HEK293T (cell line): ENCODE measurements at regions not wholly inside any gene's neighbourhood (a gene's known extent, or its start where the extent isn't known, plus 50 kb on each side); places are given as distances from the start of the nearest gene placed in this dataset.

Experiments used
- CTCF ChIA-PET: fragments of 350-600 bp; formaldehyde crosslinking; extraction: SDS; loops from one replicate; lab custom pipeline; 2021; ENCODE audit warnings: antibody characterized with exemption, inconsistent platforms; lab: Yijun Ruan, JAX
- POLR2A ChIA-PET: fragments of 350-600 bp; formaldehyde crosslinking; extraction: SDS; loops from one replicate; lab custom pipeline; 2020; ENCODE audit warnings: antibody characterized with exemption, inconsistent platforms; lab: Yijun Ruan, JAX
- DNase-seq: peaks from one replicate; pipeline ENCODE4 v3.0.0; 2012; ENCODE audit warnings: mixed read lengths; ENCODE audit errors: extremely low spot score
- ARNT ChIP-seq: fragments of 450-650 bp; IDR thresholded peaks from 2 replicates; pipeline ENCODE4 v1.6.1; 2017; ENCODE audit warnings: mild to moderate bottlenecking
- BHLHE40 ChIP-seq: fragments of 450-650 bp; IDR thresholded peaks from 2 replicates; pipeline ENCODE4 v1.6.1; 2016; ENCODE audit warnings: mild to moderate bottlenecking, moderate library complexity, borderline replicate concordance
- CTBP1 ChIP-seq: fragments of 450-650 bp; IDR thresholded peaks from 2 replicates; pipeline ENCODE4 v1.6.1; 2016; ENCODE audit warnings: borderline replicate concordance
- ELF4 ChIP-seq: fragments of 450-650 bp; IDR thresholded peaks from 2 replicates; pipeline ENCODE4 v1.6.1; 2017; ENCODE audit warnings: antibody characterized with exemption
- FOXA1 ChIP-seq: fragments of 450-650 bp; IDR thresholded peaks from 2 replicates; pipeline ENCODE4 v1.6.1; 2016; ENCODE audit warnings: mild to moderate bottlenecking
- FOXK2 ChIP-seq: fragments of 450-650 bp; IDR thresholded peaks from 2 replicates; pipeline ENCODE4 v1.6.1; 2016; ENCODE audit warnings: mild to moderate bottlenecking
- FOXM1 ChIP-seq: fragments of 450-650 bp; IDR thresholded peaks from 2 replicates; pipeline ENCODE4 v1.6.1; 2017; ENCODE audit warnings: mild to moderate bottlenecking, borderline replicate concordance
- HDGF ChIP-seq: fragments of 450-650 bp; IDR thresholded peaks from 2 replicates; pipeline ENCODE4 v1.6.1; 2017; ENCODE audit warnings: antibody characterized with exemption, borderline replicate concordance
- L3MBTL2 ChIP-seq: fragments of 450-650 bp; conservative IDR thresholded peaks from 2 replicates; pipeline ENCODE4 v1.6.1; 2016; ENCODE audit warnings: mild to moderate bottlenecking
- LEF1 ChIP-seq: fragments of 450-650 bp; IDR thresholded peaks from 2 replicates; pipeline ENCODE4 v1.6.1; 2017; ENCODE audit warnings: mild to moderate bottlenecking, borderline replicate concordance
- NFRKB ChIP-seq: fragments of 450-650 bp; IDR thresholded peaks from 2 replicates; pipeline ENCODE4 v1.6.1; 2016; ENCODE audit warnings: mild to moderate bottlenecking, moderate library complexity
- SP1 ChIP-seq: fragments of 450-650 bp; IDR thresholded peaks from 2 replicates; pipeline ENCODE4 v1.6.1; 2017
- SUZ12 ChIP-seq: fragments of 450-650 bp; IDR thresholded peaks from 2 replicates; pipeline ENCODE4 v1.6.1; 2016; ENCODE audit warnings: mild to moderate bottlenecking
- TARDBP ChIP-seq: fragments of 450-650 bp; IDR thresholded peaks from 2 replicates; pipeline ENCODE4 v1.6.1; 2016
- ZNF384 ChIP-seq: fragments of 450-650 bp; IDR thresholded peaks from 2 replicates; pipeline ENCODE4 v1.6.1; 2016
- TF ChIP-seq, protein P1 (sequence below): fragments of 450-650 bp; IDR thresholded peaks from 2 replicates; pipeline ENCODE4 v1.6.1; 2016

DNA sequence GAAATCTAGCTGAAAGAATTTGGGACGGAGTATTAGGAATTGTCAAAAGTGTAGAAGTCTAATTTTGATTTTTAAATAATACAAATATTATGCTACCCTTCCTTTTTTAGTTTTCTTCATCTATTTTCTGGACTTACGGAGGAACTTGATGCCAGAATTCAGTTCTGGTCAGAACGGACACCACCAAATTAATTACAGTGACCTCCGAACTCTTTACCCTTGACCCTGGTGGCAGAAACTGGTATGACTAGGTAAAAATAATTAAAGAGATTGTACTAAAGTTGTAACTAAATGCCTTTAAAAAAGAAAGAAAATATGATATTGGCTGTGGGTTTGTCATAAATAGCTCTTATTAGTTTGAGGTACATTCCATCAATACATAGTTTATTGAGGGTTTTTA, 751.1 kb upstream of the MAP3K7 start:
- TF ChIP-seq CTBP1, result no peak
- TF ChIP-seq, protein P1, sequence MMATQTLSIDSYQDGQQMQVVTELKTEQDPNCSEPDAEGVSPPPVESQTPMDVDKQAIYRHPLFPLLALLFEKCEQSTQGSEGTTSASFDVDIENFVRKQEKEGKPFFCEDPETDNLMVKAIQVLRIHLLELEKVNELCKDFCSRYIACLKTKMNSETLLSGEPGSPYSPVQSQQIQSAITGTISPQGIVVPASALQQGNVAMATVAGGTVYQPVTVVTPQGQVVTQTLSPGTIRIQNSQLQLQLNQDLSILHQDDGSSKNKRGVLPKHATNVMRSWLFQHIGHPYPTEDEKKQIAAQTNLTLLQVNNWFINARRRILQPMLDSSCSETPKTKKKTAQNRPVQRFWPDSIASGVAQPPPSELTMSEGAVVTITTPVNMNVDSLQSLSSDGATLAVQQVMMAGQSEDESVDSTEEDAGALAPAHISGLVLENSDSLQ, result no peak
- no peak for TF ChIP-seq TARDBP
- TF ChIP-seq BHLHE40, result no peak
- TF ChIP-seq L3MBTL2, result no peak
- TF ChIP-seq LEF1, result no peak
- TF ChIP-seq ELF4, result no peak
- no peak for TF ChIP-seq NFRKB
- TF ChIP-seq SP1, result no peak
- no peak for TF ChIP-seq FOXA1
- TF ChIP-seq ARNT, result no peak
- CTCF ChIA-PET, result interaction anchor here (0.7 kb wide), 1 partner anchor 12 kb away, joined by 3 read pairs; no protein-coding TSS in a partner anchor
- POLR2A ChIA-PET, result no interaction called here
- no peak for DNase-seq

DNA sequence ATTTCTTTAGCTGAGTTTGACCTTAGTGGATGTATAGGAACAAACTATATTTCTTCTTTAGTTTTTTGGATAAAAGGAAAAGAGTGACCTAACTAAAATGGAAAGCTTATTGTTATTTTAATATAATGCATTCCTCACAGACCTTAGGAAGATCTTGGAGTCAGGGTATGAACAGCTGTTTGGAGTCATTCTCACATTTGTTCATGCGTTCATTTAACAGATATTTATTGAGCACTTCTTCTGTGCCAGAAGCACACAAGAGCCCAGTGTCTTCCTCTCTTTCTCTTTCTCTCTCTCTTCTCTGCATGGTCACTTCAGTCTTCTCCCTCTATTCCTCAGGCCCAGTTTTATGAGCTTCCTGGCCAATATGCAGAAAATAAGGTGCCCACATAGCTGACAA, 744.0 kb upstream of the MAP3K7 start:
- TF ChIP-seq FOXA1 (no peak), CTBP1 (no peak), HDGF (no peak), SP1 (no peak), NFRKB (no peak), ARNT (no peak), TARDBP (no peak), FOXM1 (no peak), BHLHE40 (no peak), ELF4 (no peak), L3MBTL2 (no peak), LEF1 (no peak), SUZ12 (no peak), FOXK2 (no peak)
- TF ChIP-seq, protein P1, result no peak
- ChIA-PET POLR2A (no interaction called here), CTCF (interaction anchor here (0.6 to 0.8 kb wide), 3 partner anchors 153 to 326 kb away, joined by 3 to 6 read pairs (median 3); no protein-coding TSS in a partner anchor)
- DNase-seq, result no peak

- TF ChIP-seq BHLHE40 (no peak), SUZ12 (no peak), SP1 (no peak), ZNF384 (no peak), L3MBTL2 (no peak), ELF4 (no peak), FOXA1 (no peak), CTBP1 (no peak), ARNT (no peak), HDGF (no peak), TARDBP (no peak), FOXK2 (no peak), NFRKB (no peak)
- TF ChIP-seq, protein P1, result no peak
- CTCF ChIA-PET, result interaction anchor here (0.7 kb wide), 1 partner anchor 43 kb away, joined by 5 read pairs; no protein-coding TSS in a partner anchor
- POLR2A ChIA-PET, result no interaction called here
- DNase-seq, result no peak
Observed at GRCh38 chr6:91328241-91328640, 741.4 kb upstream of the MAP3K7 start.

GRCh38 chr6:91324711-91325110, 737.8 kb upstream of the MAP3K7 start:
- TF ChIP-seq CTBP1, result no peak
- TF ChIP-seq L3MBTL2, result no peak
- TF ChIP-seq HDGF, result no peak
- no peak for TF ChIP-seq LEF1
- no peak for TF ChIP-seq FOXK2
- no peak for TF ChIP-seq ARNT
- TF ChIP-seq ELF4, result no peak
- TF ChIP-seq SP1, result no peak
- no peak for TF ChIP-seq SUZ12
- no peak for TF ChIP-seq TARDBP
- no peak for TF ChIP-seq BHLHE40
- TF ChIP-seq FOXA1, result no peak
- TF ChIP-seq, protein P1, result no peak
- no peak for TF ChIP-seq FOXM1
- TF ChIP-seq ZNF384, result no peak
- CTCF ChIA-PET, result no interaction called here
- DNase-seq, result no peak
- POLR2A ChIA-PET, result no interaction called here

- CTCF ChIA-PET, result no interaction called here
- POLR2A ChIA-PET, result no interaction called here
- TF ChIP-seq SUZ12 (no peak), ARNT (no peak), LEF1 (no peak), FOXA1 (no peak), TARDBP (no peak), SP1 (no peak), CTBP1 (no peak)
- DNase-seq, result no peak
Observed at GRCh38 chr6:91317984-91318383, 731.1 kb upstream of the MAP3K7 start.
